NCI-H2196 (cell line): ENCODE measurements at regions not wholly inside any gene's neighbourhood (a gene's known extent, or its start where the extent isn't known, plus 50 kb on each side); places are given as distances from the start of the nearest gene placed in this dataset.

Source experiments
- DNase-seq: peaks from one replicate; lab custom pipeline; 2025; ENCODE audit not compliant: unreplicated experiment; lab: John Stamatoyannopoulos, UW

DNA sequence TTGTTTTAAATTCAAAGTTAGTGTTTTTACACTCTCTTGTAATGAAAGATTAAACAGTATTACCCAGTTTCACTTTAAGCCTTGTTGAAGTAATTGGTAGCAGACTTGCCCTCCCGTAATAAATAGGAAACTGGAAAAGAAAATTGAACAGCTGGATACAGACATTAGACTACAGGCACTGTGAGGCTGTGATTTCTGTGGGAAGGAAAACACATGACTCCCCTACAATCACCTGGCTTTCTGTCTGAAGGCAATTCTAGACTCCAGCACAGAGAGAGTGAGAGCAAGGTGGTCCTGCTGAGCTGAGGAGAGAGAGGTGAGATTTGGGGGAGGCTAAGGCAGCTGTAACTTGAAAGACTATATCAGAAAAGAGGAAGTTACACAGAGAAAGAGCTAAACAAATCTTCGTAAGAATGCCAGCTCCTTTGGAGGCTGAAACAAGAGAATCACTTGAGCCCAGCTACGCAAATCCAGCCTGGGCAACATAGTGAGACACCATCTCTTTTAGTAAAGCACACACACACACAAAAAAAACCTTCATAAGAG lies 57.8 kb upstream of the CDYL2 start:
- no peak for DNase-seq
